ENCODE measurements at regions not wholly inside any gene's neighbourhood (a gene's known extent, or its start where the extent isn't known, plus 50 kb on each side); places are given as distances from the start of the nearest gene placed in this dataset.

GRCh38 chr3:81932681-81933080 is 171.2 kb upstream of the GBE1 start:
- DNase-seq: no peak

GRCh38 chr3:81931265-81932251 is 170.1 kb upstream of the GBE1 start:
- no peak for DNase-seq

GRCh38 chr3:81929697-81930096 is 168.3 kb upstream of the GBE1 start:
- DNase-seq: no peak

GRCh38 chr3:81927811-81928210 is 166.4 kb upstream of the GBE1 start:
- DNase-seq: no peak

- no peak for DNase-seq
Measured at GRCh38 chr3:81925385-81925784, 163.9 kb upstream of the GBE1 start.

GRCh38 chr3:81923038-81923437 is 161.6 kb upstream of the GBE1 start:
- DNase-seq: no peak

- no peak for DNase-seq
Measured at GRCh38 chr3:81922404-81922803, 161.0 kb upstream of the GBE1 start.

GRCh38 chr3:81920816-81921215 is 159.4 kb upstream of the GBE1 start:
- no peak for DNase-seq

- no peak for DNase-seq
Measured at GRCh38 chr3:81916890-81917289, 155.4 kb upstream of the GBE1 start.

GRCh38 chr3:81913886-81914663 is 152.6 kb upstream of the GBE1 start:
- no peak for DNase-seq

- no peak for DNase-seq
Measured at GRCh38 chr3:81911221-81911620, 149.8 kb upstream of the GBE1 start.

GRCh38 chr3:81910244-81910852 is 148.9 kb upstream of the GBE1 start:
- no peak for DNase-seq

- DNase-seq: no peak
Measured at GRCh38 chr3:81909796-81910195, 148.4 kb upstream of the GBE1 start.

GRCh38 chr3:81908561-81908960 is 147.1 kb upstream of the GBE1 start:
- no peak for DNase-seq

GRCh38 chr3:81898336-81898735 is 136.9 kb upstream of the GBE1 start:
- DNase-seq: no peak

- DNase-seq: no peak
Measured at GRCh38 chr3:81894598-81894997, 133.2 kb upstream of the GBE1 start.

GRCh38 chr3:81891055-81891895 is 129.8 kb upstream of the GBE1 start:
- DNase-seq: no peak

- DNase-seq: no peak
Measured at GRCh38 chr3:81888914-81889557, 127.6 kb upstream of the GBE1 start.

GRCh38 chr3:81887448-81887847 is 126.0 kb upstream of the GBE1 start:
- DNase-seq: no peak

- DNase-seq: no peak
Measured at GRCh38 chr3:81886081-81886480, 124.6 kb upstream of the GBE1 start.

- DNase-seq: no peak
Measured at GRCh38 chr3:81884791-81885190, 123.3 kb upstream of the GBE1 start.

GRCh38 chr3:81876826-81877225 is 115.4 kb upstream of the GBE1 start:
- DNase-seq: no peak
